ENCODE measurements at regions not wholly inside any gene's neighbourhood (a gene's known extent, or its start where the extent isn't known, plus 50 kb on each side); places are given as distances from the start of the nearest gene placed in this dataset.

DNA sequence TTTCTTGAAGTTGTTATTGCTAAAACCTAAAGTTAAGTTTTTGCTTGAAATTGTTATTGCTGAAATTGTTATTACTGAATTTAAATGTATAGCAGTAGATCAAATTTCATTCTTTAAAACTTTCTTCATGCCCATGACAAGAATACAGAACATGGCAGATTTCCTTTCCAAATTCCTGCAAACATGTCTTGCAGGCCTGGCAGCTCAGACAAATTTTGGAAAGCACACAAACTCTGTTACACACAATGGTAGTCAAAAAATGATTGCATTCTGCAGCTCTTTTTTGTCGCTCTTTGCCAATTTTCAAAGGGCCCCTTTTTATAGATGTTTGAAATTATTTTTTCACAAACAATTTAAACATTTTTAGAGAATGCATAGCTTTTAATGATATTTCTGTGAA, 1292.3 kb upstream of the B3GALT2 start:
- H3K4me1 ChIP-seq (ENCODE audit: control insufficient read depth in 3 of 3, insufficient read depth in 2 of 3, low read depth in 1 of 3, low read length in 2 of 3) = no peaks in the 10 kb centered on the region
- no peaks in the 10 kb centered on the region for H3K36me3 ChIP-seq (ENCODE audit: control insufficient read depth in 3 of 3, insufficient read depth in 2 of 3, low read depth in 1 of 3, low read length in 3 of 3)
- WGBS, 3 donors = 86 to 89% (median 87%) methylated on average over 1 of the region's 1 CpG
- H3K9me3 ChIP-seq (ENCODE audit: control insufficient read depth in 2 of 2, insufficient read depth in 1 of 2, low read depth in 1 of 2, low read length in 1 of 2) = no peaks in the 10 kb centered on the region
- H3K27me3 ChIP-seq (ENCODE audit: control insufficient read depth in 3 of 3, insufficient read depth in 3 of 3, low read length in 3 of 3) = no peaks in the 10 kb centered on the region
- H3K4me3 ChIP-seq (ENCODE audit: low read depth in 1 of 3, low read length in 3 of 3) = no peak overlapping the region
- no peak overlapping the region for H3K27ac ChIP-seq (ENCODE audit: low read depth in 1 of 3, low read length in 2 of 3)
- DNase-seq (no peak), FAIRE-seq (no peak)

DNA sequence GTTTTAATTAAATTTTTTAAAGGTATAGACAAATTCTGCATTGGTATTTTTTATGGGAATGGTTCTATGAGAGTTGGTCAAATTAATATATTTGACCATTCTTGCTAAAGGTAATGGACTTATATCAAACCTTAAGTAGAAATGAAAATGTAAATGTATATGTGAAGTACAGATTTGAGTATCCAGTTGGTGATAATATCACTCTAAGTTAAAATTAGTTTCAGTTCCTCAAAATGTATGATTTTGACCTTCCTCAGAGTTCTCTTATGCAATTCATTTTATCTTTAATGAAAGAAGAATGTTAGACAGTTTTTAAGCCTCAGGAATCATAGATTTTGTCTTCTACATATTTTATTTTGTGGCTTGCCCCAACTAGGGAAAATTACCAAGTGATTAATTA, 1291.5 kb upstream of the B3GALT2 start:
- Histone ChIP-seq H3K4me1 (ENCODE audit: control insufficient read depth in 3 of 3, insufficient read depth in 2 of 3, low read depth in 1 of 3, low read length in 2 of 3) (no peaks in the 10 kb centered on the region), H3K27ac (ENCODE audit: low read depth in 1 of 3, low read length in 2 of 3) (no peak overlapping the region), H3K36me3 (ENCODE audit: control insufficient read depth in 3 of 3, insufficient read depth in 2 of 3, low read depth in 1 of 3, low read length in 3 of 3) (no peaks in the 10 kb centered on the region), H3K4me3 (ENCODE audit: low read depth in 1 of 3, low read length in 3 of 3) (no peak overlapping the region), H3K9me3 (ENCODE audit: control insufficient read depth in 2 of 2, insufficient read depth in 1 of 2, low read depth in 1 of 2, low read length in 1 of 2) (no peaks in the 10 kb centered on the region), H3K27me3 (ENCODE audit: control insufficient read depth in 3 of 3, insufficient read depth in 3 of 3, low read length in 3 of 3) (no peaks in the 10 kb centered on the region)
- no peak for DNase-seq
- no peak for FAIRE-seq

DNA sequence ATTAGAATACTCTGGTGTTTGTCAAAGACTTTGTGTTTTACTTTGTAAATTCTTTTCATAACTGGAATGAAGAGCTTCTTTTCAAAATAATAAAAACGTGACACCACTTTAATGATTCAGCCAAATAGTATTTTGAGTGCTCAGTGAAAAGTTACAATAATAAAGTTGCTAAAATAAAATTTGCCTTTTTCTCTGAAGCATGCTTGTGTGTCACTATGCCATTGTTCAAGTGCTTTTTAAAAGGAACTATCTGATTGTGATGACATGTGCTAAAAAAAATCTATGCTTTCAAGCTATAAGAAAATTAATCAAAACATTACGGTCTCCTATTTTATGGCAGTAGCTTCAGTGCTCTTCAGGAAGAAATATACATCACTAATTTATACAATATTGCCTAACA, 1290.5 kb upstream of the B3GALT2 start:
- Histone ChIP-seq H3K36me3 (ENCODE audit: control insufficient read depth in 3 of 3, insufficient read depth in 2 of 3, low read depth in 1 of 3, low read length in 3 of 3) (no peaks in the 10 kb centered on the region), H3K27me3 (ENCODE audit: control insufficient read depth in 3 of 3, insufficient read depth in 3 of 3, low read length in 3 of 3) (no peaks in the 10 kb centered on the region), H3K27ac (ENCODE audit: low read depth in 1 of 3, low read length in 2 of 3) (no peak overlapping the region), H3K4me3 (ENCODE audit: low read depth in 1 of 3, low read length in 3 of 3) (no peak overlapping the region), H3K9me3 (ENCODE audit: control insufficient read depth in 2 of 2, insufficient read depth in 1 of 2, low read depth in 1 of 2, low read length in 1 of 2) (no peaks in the 10 kb centered on the region), H3K4me1 (ENCODE audit: control insufficient read depth in 3 of 3, insufficient read depth in 2 of 3, low read depth in 1 of 3, low read length in 2 of 3) (no peaks in the 10 kb centered on the region)
- DNase-seq (no peak), FAIRE-seq (no peak)
- WGBS, 3 donors = 60 to 61% (median 60%) methylated on average over 2 of the region's 2 CpGs

DNA sequence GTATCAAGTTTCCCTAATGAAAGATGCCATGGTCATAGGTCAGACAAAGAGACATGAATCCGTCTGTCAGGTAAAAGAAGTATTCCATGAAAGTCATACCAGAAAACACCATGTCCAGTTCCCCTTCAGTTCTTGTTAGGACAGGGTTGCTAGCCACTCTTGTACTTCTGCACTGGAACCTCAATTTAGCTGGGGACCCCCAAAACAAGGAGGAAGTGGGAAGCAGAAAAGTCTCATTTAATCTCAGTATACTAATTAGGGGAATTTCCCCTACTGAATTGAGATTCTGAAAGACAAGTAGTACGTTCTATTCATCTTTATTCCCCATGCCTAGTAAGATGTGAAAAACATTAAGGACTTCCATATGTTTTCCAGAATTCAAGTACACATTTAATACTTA, 1289.9 kb upstream of the B3GALT2 start:
- 57 to 77% (median 58%) methylated on average over 2 of the region's 2 CpGs for WGBS, 3 donors
- Histone ChIP-seq H3K27ac (ENCODE audit: low read depth in 1 of 3, low read length in 2 of 3) (no peak overlapping the region), H3K27me3 (ENCODE audit: control insufficient read depth in 3 of 3, insufficient read depth in 3 of 3, low read length in 3 of 3) (no peaks in the 10 kb centered on the region), H3K9me3 (ENCODE audit: control insufficient read depth in 2 of 2, insufficient read depth in 1 of 2, low read depth in 1 of 2, low read length in 1 of 2) (no peaks in the 10 kb centered on the region), H3K4me1 (ENCODE audit: control insufficient read depth in 3 of 3, insufficient read depth in 2 of 3, low read depth in 1 of 3, low read length in 2 of 3) (no peaks in the 10 kb centered on the region), H3K4me3 (ENCODE audit: low read depth in 1 of 3, low read length in 3 of 3) (no peak overlapping the region), H3K36me3 (ENCODE audit: control insufficient read depth in 3 of 3, insufficient read depth in 2 of 3, low read depth in 1 of 3, low read length in 3 of 3) (no peaks in the 10 kb centered on the region)
- DNase-seq (no peak), FAIRE-seq (no peak)

DNA sequence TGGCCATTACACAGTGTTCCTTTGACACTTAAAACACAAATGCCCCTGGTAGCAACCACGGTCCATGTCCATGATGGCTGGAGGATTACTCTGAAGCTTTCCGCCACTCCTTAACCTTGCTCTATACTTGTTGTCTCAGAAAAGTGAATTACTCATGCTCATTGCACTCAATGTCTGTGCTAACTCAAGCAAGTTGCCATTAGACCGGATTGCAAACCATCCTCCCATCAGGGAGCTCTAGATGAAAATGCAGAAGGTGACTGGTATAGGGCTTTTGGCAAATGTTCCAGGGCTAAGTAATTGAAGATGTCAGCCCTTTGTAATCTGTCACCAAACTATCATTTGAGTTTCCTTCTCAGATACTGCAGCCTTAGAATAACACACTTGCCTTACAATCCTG, 1288.3 kb upstream of the B3GALT2 start:
- Histone ChIP-seq H3K4me1 (ENCODE audit: control insufficient read depth in 3 of 3, insufficient read depth in 2 of 3, low read depth in 1 of 3, low read length in 2 of 3) (no peaks in the 10 kb centered on the region), H3K4me3 (ENCODE audit: low read depth in 1 of 3, low read length in 3 of 3) (no peak overlapping the region), H3K36me3 (ENCODE audit: control insufficient read depth in 3 of 3, insufficient read depth in 2 of 3, low read depth in 1 of 3, low read length in 3 of 3) (no peaks in the 10 kb centered on the region), H3K27me3 (ENCODE audit: control insufficient read depth in 3 of 3, insufficient read depth in 3 of 3, low read length in 3 of 3) (no peaks in the 10 kb centered on the region), H3K9me3 (ENCODE audit: control insufficient read depth in 2 of 2, insufficient read depth in 1 of 2, low read depth in 1 of 2, low read length in 1 of 2) (no peaks in the 10 kb centered on the region), H3K27ac (ENCODE audit: low read depth in 1 of 3, low read length in 2 of 3) (no peak overlapping the region)
- 81 to 90% (median 86%) methylated on average over 3 of the region's 3 CpGs for WGBS, 3 donors
- FAIRE-seq (no peak), DNase-seq (no peak)

DNA sequence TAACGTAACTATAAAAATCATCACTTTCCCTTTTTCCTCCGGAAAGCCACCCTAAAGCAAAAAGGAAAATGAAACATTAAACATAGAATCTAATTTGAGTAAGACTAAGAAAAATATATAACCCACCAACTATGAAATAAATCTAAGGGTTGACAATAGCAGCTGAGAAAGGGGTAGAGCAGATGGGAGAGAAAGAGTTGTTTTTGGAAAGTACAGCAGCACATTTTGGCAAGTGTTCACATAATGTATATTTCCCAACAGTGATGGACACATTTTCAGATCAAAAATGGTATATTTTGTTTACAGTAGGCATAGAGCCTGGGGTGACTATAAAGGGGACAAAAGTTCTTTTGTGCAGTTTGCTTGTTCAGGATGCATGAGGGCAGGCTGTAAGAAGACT, 1287.4 kb upstream of the B3GALT2 start:
- Histone ChIP-seq H3K9me3 (ENCODE audit: control insufficient read depth in 2 of 2, insufficient read depth in 1 of 2, low read depth in 1 of 2, low read length in 1 of 2) (no peaks in the 10 kb centered on the region), H3K27me3 (ENCODE audit: control insufficient read depth in 3 of 3, insufficient read depth in 3 of 3, low read length in 3 of 3) (no peaks in the 10 kb centered on the region), H3K4me3 (ENCODE audit: low read depth in 1 of 3, low read length in 3 of 3) (no peak overlapping the region), H3K4me1 (ENCODE audit: control insufficient read depth in 3 of 3, insufficient read depth in 2 of 3, low read depth in 1 of 3, low read length in 2 of 3) (no peaks in the 10 kb centered on the region), H3K36me3 (ENCODE audit: control insufficient read depth in 3 of 3, insufficient read depth in 2 of 3, low read depth in 1 of 3, low read length in 3 of 3) (no peaks in the 10 kb centered on the region), H3K27ac (ENCODE audit: low read depth in 1 of 3, low read length in 2 of 3) (no peak overlapping the region)
- WGBS, 3 donors = 76 to 87% (median 79%) methylated on average over 2 of the region's 2 CpGs
- no peak for DNase-seq
- FAIRE-seq = no peak

DNA sequence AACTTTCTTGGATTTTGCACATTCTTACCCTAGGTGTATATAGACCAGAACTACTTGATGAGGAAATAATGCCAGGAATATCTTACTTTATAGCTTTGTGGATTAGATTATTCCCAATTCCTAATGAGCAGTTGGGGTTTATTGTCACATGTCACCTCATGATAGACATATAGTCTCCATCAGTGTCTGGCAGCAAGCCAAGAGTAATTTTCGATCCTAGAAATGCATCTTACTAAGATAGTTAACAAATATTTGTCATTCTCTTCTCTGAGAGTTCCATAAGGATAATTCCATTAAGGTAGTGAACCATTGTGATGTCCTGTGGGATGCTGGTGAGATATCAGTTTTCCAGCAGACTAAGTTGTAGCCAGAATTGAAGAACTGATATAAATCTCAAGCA, 1282.9 kb upstream of the B3GALT2 start:
- FAIRE-seq (no peak), DNase-seq (no peak)
- Histone ChIP-seq H3K27me3 (ENCODE audit: control insufficient read depth in 3 of 3, insufficient read depth in 3 of 3, low read length in 3 of 3) (no peaks in the 10 kb centered on the region), H3K4me3 (ENCODE audit: low read depth in 1 of 3, low read length in 3 of 3) (no peak overlapping the region), H3K9me3 (ENCODE audit: control insufficient read depth in 2 of 2, insufficient read depth in 1 of 2, low read depth in 1 of 2, low read length in 1 of 2) (no peaks in the 10 kb centered on the region), H3K27ac (ENCODE audit: low read depth in 1 of 3, low read length in 2 of 3) (no peak overlapping the region), H3K36me3 (ENCODE audit: control insufficient read depth in 3 of 3, insufficient read depth in 2 of 3, low read depth in 1 of 3, low read length in 3 of 3) (no peaks in the 10 kb centered on the region), H3K4me1 (ENCODE audit: control insufficient read depth in 3 of 3, insufficient read depth in 2 of 3, low read depth in 1 of 3, low read length in 2 of 3) (no peaks in the 10 kb centered on the region)
- 25 to 55% (median 47%) methylated on average over 1 of the region's 1 CpG for WGBS, 3 donors

DNA sequence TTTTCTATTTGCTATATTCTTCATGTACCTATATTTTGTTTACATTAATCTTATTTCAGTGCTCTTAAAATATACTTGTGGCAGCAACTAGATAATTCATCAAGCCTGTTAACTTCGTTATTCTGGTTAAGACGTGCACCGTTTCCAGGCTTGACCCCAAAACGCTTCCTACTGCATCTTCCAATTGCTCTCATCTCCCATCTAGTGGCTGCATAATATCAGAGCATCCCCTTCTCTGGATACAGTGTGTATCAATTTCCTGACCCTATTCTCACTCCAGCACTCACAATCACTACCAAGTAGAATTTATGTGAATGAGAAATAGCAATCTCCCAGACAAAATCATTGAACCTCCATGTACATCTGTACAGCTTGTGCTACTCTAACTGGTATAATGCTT, 1280.3 kb upstream of the B3GALT2 start:
- no peaks in the 10 kb centered on the region for H3K36me3 ChIP-seq (ENCODE audit: control insufficient read depth in 3 of 3, insufficient read depth in 2 of 3, low read depth in 1 of 3, low read length in 3 of 3)
- no peaks in the 10 kb centered on the region for H3K9me3 ChIP-seq (ENCODE audit: control insufficient read depth in 2 of 2, insufficient read depth in 1 of 2, low read depth in 1 of 2, low read length in 1 of 2)
- FAIRE-seq (no peak), DNase-seq (no peak)
- no peaks in the 10 kb centered on the region for H3K27me3 ChIP-seq (ENCODE audit: control insufficient read depth in 3 of 3, insufficient read depth in 3 of 3, low read length in 3 of 3)
- no peak overlapping the region for H3K27ac ChIP-seq (ENCODE audit: low read depth in 1 of 3, low read length in 2 of 3)
- no peaks in the 10 kb centered on the region for H3K4me1 ChIP-seq (ENCODE audit: control insufficient read depth in 3 of 3, insufficient read depth in 2 of 3, low read depth in 1 of 3, low read length in 2 of 3)
- 46 to 49% (median 46%) methylated on average over 4 of the region's 4 CpGs for WGBS, 3 donors
- no peak overlapping the region for H3K4me3 ChIP-seq (ENCODE audit: low read depth in 1 of 3, low read length in 3 of 3)

DNA sequence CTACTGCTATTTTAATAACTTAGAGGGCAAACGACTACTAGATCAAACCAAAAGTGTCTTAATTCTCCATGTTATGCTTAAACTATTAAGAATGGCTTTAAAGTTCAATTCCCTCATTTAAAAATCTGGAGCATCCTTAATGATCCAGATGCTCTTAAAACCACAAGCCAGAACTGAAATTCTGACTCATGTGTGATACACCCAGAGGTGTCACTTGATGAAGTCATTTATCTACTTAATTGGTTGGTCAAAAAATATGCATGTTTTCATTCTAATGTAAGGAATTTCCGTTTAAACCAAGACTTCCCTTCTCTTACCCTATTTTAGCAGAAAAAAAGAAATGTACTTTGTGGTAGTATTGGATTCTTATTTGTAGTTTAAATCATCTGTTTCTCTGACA, 1261.2 kb upstream of the B3GALT2 start:
- H3K27me3 ChIP-seq (ENCODE audit: control insufficient read depth in 3 of 3, insufficient read depth in 3 of 3, low read length in 3 of 3) = no peaks in the 10 kb centered on the region
- no peak for DNase-seq
- no peak overlapping the region for H3K4me3 ChIP-seq (ENCODE audit: low read depth in 1 of 3, low read length in 3 of 3)
- no peak for FAIRE-seq
- H3K36me3 ChIP-seq (ENCODE audit: control insufficient read depth in 3 of 3, insufficient read depth in 2 of 3, low read depth in 1 of 3, low read length in 3 of 3) = no peaks in the 10 kb centered on the region
- WGBS, 3 donors = 56 to 68% (median 61%) methylated on average over 2 of the region's 2 CpGs
- no peak overlapping the region for H3K27ac ChIP-seq (ENCODE audit: low read depth in 1 of 3, low read length in 2 of 3)
- H3K9me3 ChIP-seq (ENCODE audit: control insufficient read depth in 2 of 2, insufficient read depth in 1 of 2, low read depth in 1 of 2, low read length in 1 of 2) = no peaks in the 10 kb centered on the region
- H3K4me1 ChIP-seq (ENCODE audit: control insufficient read depth in 3 of 3, insufficient read depth in 2 of 3, low read depth in 1 of 3, low read length in 2 of 3) = no peaks in the 10 kb centered on the region
